ENCODE measurements at regions not wholly inside any gene's neighbourhood (a gene's known extent, or its start where the extent isn't known, plus 50 kb on each side); places are given as distances from the start of the nearest gene placed in this dataset.

DNA sequence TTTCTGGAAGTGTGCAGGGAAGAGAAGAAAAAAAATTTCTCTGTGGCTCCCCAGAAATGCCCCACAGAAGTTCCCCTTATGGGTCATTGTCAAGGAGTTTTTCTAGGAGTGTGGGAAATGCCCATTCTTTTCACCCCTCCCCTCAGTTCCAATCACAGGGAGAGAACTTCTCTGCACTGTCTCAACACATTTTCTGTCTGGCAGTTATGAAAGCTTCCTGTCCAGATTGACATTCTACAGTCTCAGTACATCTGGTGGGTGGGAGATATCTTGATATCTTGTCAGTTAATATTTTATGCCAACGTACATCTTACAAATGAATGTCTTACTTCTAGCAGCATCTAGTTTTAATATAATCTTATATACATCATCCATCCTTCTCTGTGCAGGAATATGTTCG is 566.8 kb upstream of the AADAT start:
- H3K4me3 ChIP-seq (ENCODE audit: low read depth, low read length): no peak overlapping the region
- no peak for TF ChIP-seq CTCF (IDR thresholded peaks at IDR 0.05; ENCODE audit: borderline replicate concordance, insufficient read depth, low read depth, low read length)

- TF ChIP-seq CTCF (IDR thresholded peaks at IDR 0.05; ENCODE audit: borderline replicate concordance, insufficient read depth, low read depth, low read length): no peak
- no peak overlapping the region for H3K4me3 ChIP-seq (ENCODE audit: low read depth, low read length)
Measured at GRCh38 chr4:170652571-170652970, 562.8 kb upstream of the AADAT start.

GRCh38 chr4:170651786-170652185 is 562.0 kb upstream of the AADAT start:
- TF ChIP-seq CTCF (IDR thresholded peaks at IDR 0.05; ENCODE audit: borderline replicate concordance, insufficient read depth, low read depth, low read length): no peak
- no peak overlapping the region for H3K4me3 ChIP-seq (ENCODE audit: low read depth, low read length)

DNA sequence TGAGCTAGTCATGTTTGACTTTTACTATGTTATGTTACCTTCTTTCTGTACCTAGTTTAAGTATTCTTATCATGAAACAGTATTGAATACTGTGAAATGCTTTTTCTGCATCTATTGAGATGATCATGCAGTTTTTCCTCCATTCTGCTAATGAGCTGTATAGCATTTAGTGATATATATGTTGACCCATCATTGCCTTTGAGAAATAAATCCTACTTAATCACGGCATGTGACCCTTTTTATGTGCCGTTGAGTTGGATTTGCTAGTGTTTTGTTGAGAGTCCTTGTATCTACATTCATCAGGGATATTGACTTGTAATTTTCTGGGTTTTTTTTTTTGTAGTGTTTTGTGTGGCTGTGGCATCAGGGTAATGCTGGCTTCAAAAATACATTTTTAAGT is 537.7 kb upstream of the AADAT start:
- no peak overlapping the region for H3K4me3 ChIP-seq (ENCODE audit: low read depth, low read length)
- no peak for TF ChIP-seq CTCF (IDR thresholded peaks at IDR 0.05; ENCODE audit: borderline replicate concordance, insufficient read depth, low read depth, low read length)

DNA sequence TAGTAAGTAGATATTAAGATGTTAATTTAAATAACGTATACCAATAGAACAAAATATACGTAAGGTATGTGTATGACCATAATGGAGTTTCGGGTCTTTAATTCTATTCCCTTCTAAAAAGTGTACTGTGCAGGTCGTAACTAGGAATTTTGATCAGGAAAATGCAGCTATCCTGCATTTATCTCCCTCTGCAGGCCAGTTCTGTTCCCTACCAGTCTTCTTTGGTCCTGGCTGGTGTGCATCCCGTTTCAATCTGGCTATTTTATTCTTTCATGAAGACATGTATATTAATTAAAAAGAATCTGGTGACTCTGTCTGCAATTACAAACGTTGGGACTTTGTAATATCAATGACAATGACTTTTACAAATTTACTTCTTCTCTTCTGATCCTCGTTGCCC is 534.1 kb upstream of the AADAT start:
- no peak overlapping the region for H3K4me3 ChIP-seq (ENCODE audit: low read depth, low read length)
- no peak for TF ChIP-seq CTCF (IDR thresholded peaks at IDR 0.05; ENCODE audit: borderline replicate concordance, insufficient read depth, low read depth, low read length)

DNA sequence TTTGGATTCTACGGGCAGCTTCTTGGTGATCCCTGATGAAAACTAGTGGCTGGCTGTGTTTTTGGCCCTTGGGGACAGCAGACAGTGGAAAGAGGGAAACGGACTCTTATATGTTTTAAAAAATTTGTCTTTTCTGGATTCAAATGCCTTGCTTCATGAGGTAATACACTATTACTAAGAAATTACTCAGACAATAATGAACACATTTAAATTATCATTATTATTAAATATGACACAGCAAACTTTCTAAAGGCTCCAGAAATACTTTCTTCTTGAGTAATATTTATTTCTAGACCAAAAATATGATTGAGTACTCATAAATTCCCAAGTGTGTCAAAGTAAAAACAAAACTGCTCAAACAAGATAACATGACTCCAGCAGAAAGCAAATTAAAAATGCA is 520.7 kb upstream of the AADAT start:
- TF ChIP-seq CTCF (IDR thresholded peaks at IDR 0.05; ENCODE audit: borderline replicate concordance, insufficient read depth, low read depth, low read length): no peak
- H3K4me3 ChIP-seq (ENCODE audit: low read depth, low read length): no peak overlapping the region

DNA sequence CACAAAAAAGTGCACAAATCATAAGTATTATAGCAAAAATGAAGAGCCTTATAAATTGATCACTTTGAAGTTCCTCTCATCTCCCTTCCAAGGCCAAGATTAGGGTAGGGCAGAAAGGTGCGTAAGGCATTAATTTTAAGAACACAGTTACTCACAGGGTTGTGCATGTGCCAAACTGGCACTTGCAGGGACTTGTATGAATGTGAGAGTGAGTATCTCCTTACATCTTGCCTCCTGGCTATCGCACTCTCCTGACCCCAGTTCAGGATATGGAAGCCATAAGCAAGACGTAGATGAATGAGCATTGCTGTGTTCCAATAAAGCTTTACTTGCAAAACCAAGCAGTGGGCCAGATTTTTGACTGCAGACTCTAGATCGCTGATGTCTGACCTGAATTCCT is 510.1 kb upstream of the AADAT start:
- TF ChIP-seq CTCF (IDR thresholded peaks at IDR 0.05; ENCODE audit: borderline replicate concordance, insufficient read depth, low read depth, low read length): no peak
- H3K4me3 ChIP-seq (ENCODE audit: low read depth, low read length): no peak overlapping the region
